ENCODE measurements at regions not wholly inside any gene's neighbourhood (a gene's known extent, or its start where the extent isn't known, plus 50 kb on each side); places are given as distances from the start of the nearest gene placed in this dataset.
"Not testable (repeated sequence)": the region's sequence is repeated elsewhere in the genome, so short reads cannot be mapped to it uniquely, and the experiment has no call there.

- TF ChIP-seq, protein P1, sequence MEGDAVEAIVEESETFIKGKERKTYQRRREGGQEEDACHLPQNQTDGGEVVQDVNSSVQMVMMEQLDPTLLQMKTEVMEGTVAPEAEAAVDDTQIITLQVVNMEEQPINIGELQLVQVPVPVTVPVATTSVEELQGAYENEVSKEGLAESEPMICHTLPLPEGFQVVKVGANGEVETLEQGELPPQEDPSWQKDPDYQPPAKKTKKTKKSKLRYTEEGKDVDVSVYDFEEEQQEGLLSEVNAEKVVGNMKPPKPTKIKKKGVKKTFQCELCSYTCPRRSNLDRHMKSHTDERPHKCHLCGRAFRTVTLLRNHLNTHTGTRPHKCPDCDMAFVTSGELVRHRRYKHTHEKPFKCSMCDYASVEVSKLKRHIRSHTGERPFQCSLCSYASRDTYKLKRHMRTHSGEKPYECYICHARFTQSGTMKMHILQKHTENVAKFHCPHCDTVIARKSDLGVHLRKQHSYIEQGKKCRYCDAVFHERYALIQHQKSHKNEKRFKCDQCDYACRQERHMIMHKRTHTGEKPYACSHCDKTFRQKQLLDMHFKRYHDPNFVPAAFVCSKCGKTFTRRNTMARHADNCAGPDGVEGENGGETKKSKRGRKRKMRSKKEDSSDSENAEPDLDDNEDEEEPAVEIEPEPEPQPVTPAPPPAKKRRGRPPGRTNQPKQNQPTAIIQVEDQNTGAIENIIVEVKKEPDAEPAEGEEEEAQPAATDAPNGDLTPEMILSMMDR (IDR thresholded peaks at IDR 0.05) = no peak
Measured at GRCh38 chr12:29899212-29899931, 115.6 kb upstream of the TMTC1 start.

DNA sequence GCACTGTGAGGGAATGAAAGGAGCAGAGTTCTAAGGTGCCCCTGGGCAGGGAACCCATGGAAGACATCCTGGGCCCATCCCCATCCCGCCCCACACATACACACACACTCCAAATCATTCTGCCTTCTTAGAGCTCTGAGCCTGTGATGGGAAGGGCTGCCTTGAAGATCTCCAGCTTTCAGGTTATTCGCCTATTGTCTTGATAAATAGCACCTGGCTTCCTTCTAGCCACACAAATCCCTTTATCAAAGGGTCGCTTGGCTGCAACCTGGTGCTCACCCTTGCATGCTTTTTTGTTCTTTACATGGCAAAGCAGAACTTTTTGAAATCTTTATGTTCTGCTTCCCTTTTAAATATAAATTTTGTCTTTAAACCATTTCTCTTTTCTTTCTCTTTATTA is 112.2 kb upstream of the TMTC1 start:
- intact Hi-C loops (cut with DNase I) = no loop called here
- no peaks in the 10 kb centered on the region for H3K4me1 ChIP-seq
- H3K27me3 ChIP-seq = no peaks in the 10 kb centered on the region
- H3K9me3 ChIP-seq = no peaks in the 10 kb centered on the region
- TF ChIP-seq, protein P1 (IDR thresholded peaks at IDR 0.05) = no peak
- DNase-seq (no peak), ATAC-seq (no peak)
- no peaks in the 10 kb centered on the region for H3K36me3 ChIP-seq
- no peak overlapping the region for H3K4me3 ChIP-seq
- H3K27ac ChIP-seq = no peak overlapping the region

More at GRCh38 chr12:29899212-29899931, 115.6 kb upstream of the TMTC1 start:
- no peaks in the 10 kb centered on the region for H3K4me1 ChIP-seq
- DNase-seq = no peak
- no peak overlapping the region for H3K27ac ChIP-seq
- intact Hi-C loops (cut with DNase I) = no loop called here
- H3K36me3 ChIP-seq = no peaks in the 10 kb centered on the region
- H3K9me3 ChIP-seq = no peaks in the 10 kb centered on the region
- no peak for ATAC-seq
- H3K27me3 ChIP-seq = no peaks in the 10 kb centered on the region
- H3K4me3 ChIP-seq = no peak overlapping the region

DNA sequence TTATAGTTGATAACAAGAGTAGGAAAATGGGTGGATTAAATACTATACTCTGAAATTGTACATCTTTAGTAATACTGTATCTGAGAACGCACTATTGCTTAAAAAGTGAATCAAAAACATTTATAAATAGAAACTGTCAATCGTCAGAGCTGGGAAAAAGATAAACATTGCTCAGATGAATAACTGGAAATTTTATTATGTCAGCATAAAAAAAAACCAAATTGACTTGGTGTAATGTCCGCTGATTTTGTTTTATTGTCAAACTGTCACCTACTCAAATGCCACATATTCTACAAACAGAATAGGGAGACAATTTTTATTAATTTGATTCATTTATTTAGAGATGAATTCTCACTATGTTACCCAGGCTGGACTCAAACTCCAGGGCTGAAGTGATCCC is 109.3 kb upstream of the TMTC1 start:
- no peaks in the 10 kb centered on the region for H3K4me1 ChIP-seq
- H3K27ac ChIP-seq = no peak overlapping the region
- DNase-seq = no peak
- intact Hi-C loops (cut with DNase I) = no loop called here
- H3K27me3 ChIP-seq = no peaks in the 10 kb centered on the region
- ATAC-seq = no peak
- H3K4me3 ChIP-seq = no peak overlapping the region
- TF ChIP-seq, protein P1 (IDR thresholded peaks at IDR 0.05) = no peak
- H3K9me3 ChIP-seq = no peaks in the 10 kb centered on the region
- H3K36me3 ChIP-seq = no peaks in the 10 kb centered on the region

DNA sequence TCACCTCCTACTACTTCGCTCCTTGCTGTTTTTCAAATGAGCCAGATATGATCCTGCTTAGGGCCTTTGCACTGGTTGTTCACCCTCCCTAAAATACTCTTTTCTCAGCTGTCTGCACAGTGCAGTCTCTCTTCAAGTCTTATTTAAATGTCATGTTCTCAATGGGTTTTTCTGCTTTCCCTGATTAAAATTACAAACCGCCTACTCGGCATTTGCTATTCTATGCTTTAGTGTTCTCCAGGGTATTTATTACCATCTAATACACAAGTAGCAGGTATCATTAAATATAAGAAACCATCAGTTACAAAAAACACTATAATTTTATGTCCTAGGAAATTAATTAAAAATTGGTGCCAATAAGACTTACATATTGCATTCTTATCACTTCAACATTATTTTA is 108.0 kb upstream of the TMTC1 start:
- intact Hi-C loops (cut with DNase I) = no loop called here
- Histone ChIP-seq H3K36me3 (no peaks in the 10 kb centered on the region), H3K4me1 (no peaks in the 10 kb centered on the region), H3K27me3 (no peaks in the 10 kb centered on the region), H3K4me3 (no peak overlapping the region), H3K9me3 (no peaks in the 10 kb centered on the region), H3K27ac (no peak overlapping the region)
- DNase-seq (no peak), ATAC-seq (no peak)
- TF ChIP-seq, protein P1 (IDR thresholded peaks at IDR 0.05) = no peak

GRCh38 chr12:29889737-29890136 is 106.0 kb upstream of the TMTC1 start:
- Histone ChIP-seq H3K27me3 (no peaks in the 10 kb centered on the region), H3K4me1 (no peaks in the 10 kb centered on the region), H3K27ac (no peak overlapping the region), H3K9me3 (no peaks in the 10 kb centered on the region), H3K36me3 (no peaks in the 10 kb centered on the region), H3K4me3 (no peak overlapping the region)
- intact Hi-C loops (cut with DNase I) = no loop called here
- peak; percentile 36 for ATAC-seq
- TF ChIP-seq, protein P1 (IDR thresholded peaks at IDR 0.05) = peak; percentile 50
- no peak for DNase-seq

DNA sequence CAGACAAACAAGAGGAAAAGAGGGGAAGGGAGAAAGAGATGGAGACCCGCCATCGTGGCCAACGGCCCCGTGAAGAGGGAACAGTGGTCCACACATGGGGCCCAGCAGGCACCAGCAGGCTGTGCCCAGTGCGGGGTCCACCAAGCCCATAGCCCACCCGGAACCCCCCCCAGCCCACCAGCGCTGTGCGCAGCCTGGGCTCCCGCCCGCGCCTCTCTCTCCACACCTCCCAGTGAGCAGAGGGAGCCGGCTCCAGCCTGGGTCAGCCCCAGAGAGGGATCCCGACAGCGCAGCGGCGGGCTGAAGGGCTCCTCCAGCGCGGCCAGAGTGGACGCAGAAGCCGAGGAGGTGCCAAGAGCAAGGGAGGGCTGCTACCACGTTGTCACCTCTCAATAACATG is 105.0 kb upstream of the TMTC1 start:
- no peak overlapping the region for H3K4me3 ChIP-seq
- TF ChIP-seq, protein P1 (IDR thresholded peaks at IDR 0.05) = no peak
- ATAC-seq (peak; percentile 40), DNase-seq (no peak)
- intact Hi-C loops (cut with DNase I) = no loop called here
- no peaks in the 10 kb centered on the region for H3K9me3 ChIP-seq
- H3K27me3 ChIP-seq = no peaks in the 10 kb centered on the region
- no peak overlapping the region for H3K27ac ChIP-seq
- no peaks in the 10 kb centered on the region for H3K4me1 ChIP-seq
- H3K36me3 ChIP-seq = no peaks in the 10 kb centered on the region

DNA sequence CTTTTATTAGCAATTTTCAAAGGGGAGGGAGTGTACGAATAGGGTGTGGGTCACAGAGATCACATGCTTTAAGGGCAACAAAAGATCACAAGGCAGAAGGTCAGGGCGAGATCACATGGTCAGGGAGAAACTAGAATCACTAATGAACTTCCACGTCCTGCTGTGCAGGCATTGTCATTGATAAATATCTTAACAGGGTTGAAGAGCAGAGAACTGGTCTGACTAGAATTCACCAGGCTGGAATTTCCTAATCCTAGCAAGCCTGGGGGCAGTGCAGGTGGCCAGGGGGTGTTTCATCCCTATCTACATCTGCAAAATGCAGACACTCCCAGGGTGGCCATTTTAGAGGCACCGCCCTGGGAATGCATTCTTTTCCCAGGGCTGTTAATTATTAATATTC is 101.2 kb upstream of the TMTC1 start:
- intact Hi-C loops (cut with DNase I); H3K4me3 ChIP-seq; H3K27me3 ChIP-seq; ATAC-seq; H3K36me3 ChIP-seq; H3K4me1 ChIP-seq; H3K9me3 ChIP-seq; H3K27ac ChIP-seq; DNase-seq: not testable (repeated sequence)
